Adrenal gland (tissue), 9 donors: ENCODE measurements at regions not wholly inside any gene's neighbourhood (a gene's known extent, or its start where the extent isn't known, plus 50 kb on each side); places are given as distances from the start of the nearest gene placed in this dataset.
A peak's percentile ranks its signal among the peaks of the same experiment; 100 is the strongest.

Experiments used
- DNase-seq, 7 donors: peaks; one replicate each; pipeline ENCODE4 v3.0.0-alpha.2; 2019 to 2020
- H3K27ac ChIP-seq, 5 donors: fragments of 200-600 bp; sonication (generic) in 4 of 5; 1 replicate in 3 of 5; 2 replicates in 2 of 5; pipeline versions ENCODE4 v1.5.1 to v1.8.0; 2016 to 2020; ENCODE audit warnings: mild to moderate bottlenecking in 1 of 5
- H3K27me3 ChIP-seq: fragments of 200-600 bp; 2 replicates; pipeline ENCODE4 v1.8.0; 2021
- H3K36me3 ChIP-seq, 2 donors: fragments of 200-600 bp; replicated peaks in 1 of 2; 1 replicate in 1 of 2; 2 replicates in 1 of 2; pipeline versions ENCODE4 v1.5.1 to v1.8.0; 2018 to 2022
- H3K4me1 ChIP-seq, 2 donors: fragments of 200-600 bp; replicated peaks in 1 of 2; 1 replicate in 1 of 2; 2 replicates in 1 of 2; pipeline versions ENCODE4 v1.5.1 to v1.8.0; 2018 to 2021
- H3K4me3 ChIP-seq, 4 donors: fragments of 200-600 bp; sonication (generic) in 3 of 4; one replicate each; pipeline ENCODE4 v1.5.1; 2016 to 2018
- H3K9me3 ChIP-seq, 3 donors: fragments of 200-600 bp; sonication (generic) in 1 of 3; replicated peaks in 1 of 3; 1 replicate in 2 of 3; 2 replicates in 1 of 3; pipeline versions ENCODE4 v1.5.1 to v1.8.0; 2016 to 2021
- POLR2A ChIP-seq, 2 donors: fragments of 450-650 bp; IDR thresholded peaks; one replicate each; pipeline ENCODE4 v1.6.1; 2017; ENCODE audit warnings: antibody characterized with exemption in 2 of 2, mild to moderate bottlenecking in 2 of 2, moderate library complexity in 1 of 2
- WGBS, 4 donors: extraction: QIAGEN DNeasy Blood & Tissue Kit in 2 of 4; methylation state at CpG; one replicate each; pipeline versions ENCODE4 v1.1.5 to v1.1.7; 2013 to 2017; 5-methylcytosine and 5-hydroxymethylcytosine counted together
- intact Hi-C, 2 donors: fragments of 100-400 bp; cut with DNase I; formaldehyde crosslinking; loops; one replicate each; pipeline versions ENCODE4 v1.14.1 to v1.15.0; 2022 to 2023
- TF ChIP-seq, protein P1 (sequence below), 6 experiments: fragments of 450-650 bp in 4 of 6; fragments of 200-600 bp in 2 of 6; sonication (generic) in 1 of 6; IDR thresholded peaks; 1 replicate in 5 of 6; 2 replicates in 1 of 6; pipeline versions ENCODE4 v1.5.1 to v1.8.0; 2016 to 2021; ENCODE audit warnings: antibody characterized with exemption in 6 of 6, mild to moderate bottlenecking in 2 of 6, moderate library complexity in 1 of 6
- donor health status: healthy with polysubstance abuse.
- donor health status: Bipolar disorder and iron deficiency.
- donor health status: DM: yes; HTN: yes; CAD: no.
- donor health status: DM: no; HTN: no; CAD: no.
- donor health status: DM: no; HTN: no; CAD: no.

DNA sequence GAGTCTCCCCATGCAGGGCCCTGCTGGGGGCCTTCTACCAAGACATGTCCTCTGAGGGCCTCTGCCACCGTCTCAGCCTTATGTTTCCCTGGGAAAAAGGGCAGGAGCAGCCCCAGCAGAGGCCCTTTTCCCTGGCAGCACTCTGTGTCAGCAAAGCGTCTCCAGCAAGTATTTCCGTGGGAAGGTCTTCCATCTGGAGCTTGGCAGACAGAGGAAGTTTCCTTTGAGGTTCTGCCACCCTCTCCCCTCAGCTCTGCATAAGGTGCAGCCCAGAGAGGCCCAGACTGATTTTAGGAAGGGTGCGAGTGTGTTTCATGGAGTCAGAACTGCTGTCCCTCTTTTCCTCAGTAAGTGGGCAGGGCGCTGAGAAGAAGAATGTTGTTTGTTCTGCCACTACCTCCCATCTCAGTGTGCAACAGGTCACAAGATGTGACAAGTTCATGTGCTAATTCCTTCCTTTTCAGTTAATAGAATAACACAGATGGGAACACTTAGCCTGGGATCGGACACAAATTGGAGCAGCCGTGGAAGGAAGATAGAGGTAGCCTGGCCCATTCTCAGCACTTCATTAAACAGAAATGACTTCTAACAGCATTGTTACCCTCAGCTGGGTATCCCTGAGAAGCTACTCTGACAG, 784.4 kb downstream of the MAFB start:
- WGBS, 4 donors: 76 to 93% (median 78%) methylated on average over 6 to 7 of the region's 7 CpGs
- Histone ChIP-seq H3K4me3 (no peak overlapping the region), H3K9me3 (no peaks in the 10 kb centered on the region), H3K27me3 (no peaks in the 10 kb centered on the region), H3K4me1 (peaks cover 6 to 7% of the 10 kb centered on the region in 2 donors), H3K36me3 (no peaks in the 10 kb centered on the region), H3K27ac (peak overlapping the region in 1 of 5 donors; percentile 13)
- DNase-seq: no peak
- TF ChIP-seq, protein P1, sequence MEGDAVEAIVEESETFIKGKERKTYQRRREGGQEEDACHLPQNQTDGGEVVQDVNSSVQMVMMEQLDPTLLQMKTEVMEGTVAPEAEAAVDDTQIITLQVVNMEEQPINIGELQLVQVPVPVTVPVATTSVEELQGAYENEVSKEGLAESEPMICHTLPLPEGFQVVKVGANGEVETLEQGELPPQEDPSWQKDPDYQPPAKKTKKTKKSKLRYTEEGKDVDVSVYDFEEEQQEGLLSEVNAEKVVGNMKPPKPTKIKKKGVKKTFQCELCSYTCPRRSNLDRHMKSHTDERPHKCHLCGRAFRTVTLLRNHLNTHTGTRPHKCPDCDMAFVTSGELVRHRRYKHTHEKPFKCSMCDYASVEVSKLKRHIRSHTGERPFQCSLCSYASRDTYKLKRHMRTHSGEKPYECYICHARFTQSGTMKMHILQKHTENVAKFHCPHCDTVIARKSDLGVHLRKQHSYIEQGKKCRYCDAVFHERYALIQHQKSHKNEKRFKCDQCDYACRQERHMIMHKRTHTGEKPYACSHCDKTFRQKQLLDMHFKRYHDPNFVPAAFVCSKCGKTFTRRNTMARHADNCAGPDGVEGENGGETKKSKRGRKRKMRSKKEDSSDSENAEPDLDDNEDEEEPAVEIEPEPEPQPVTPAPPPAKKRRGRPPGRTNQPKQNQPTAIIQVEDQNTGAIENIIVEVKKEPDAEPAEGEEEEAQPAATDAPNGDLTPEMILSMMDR (IDR thresholded peaks at IDR 0.05): no peak
- no peak for TF ChIP-seq POLR2A (IDR thresholded peaks at IDR 0.05)
- intact Hi-C loops: no loop called here

DNA sequence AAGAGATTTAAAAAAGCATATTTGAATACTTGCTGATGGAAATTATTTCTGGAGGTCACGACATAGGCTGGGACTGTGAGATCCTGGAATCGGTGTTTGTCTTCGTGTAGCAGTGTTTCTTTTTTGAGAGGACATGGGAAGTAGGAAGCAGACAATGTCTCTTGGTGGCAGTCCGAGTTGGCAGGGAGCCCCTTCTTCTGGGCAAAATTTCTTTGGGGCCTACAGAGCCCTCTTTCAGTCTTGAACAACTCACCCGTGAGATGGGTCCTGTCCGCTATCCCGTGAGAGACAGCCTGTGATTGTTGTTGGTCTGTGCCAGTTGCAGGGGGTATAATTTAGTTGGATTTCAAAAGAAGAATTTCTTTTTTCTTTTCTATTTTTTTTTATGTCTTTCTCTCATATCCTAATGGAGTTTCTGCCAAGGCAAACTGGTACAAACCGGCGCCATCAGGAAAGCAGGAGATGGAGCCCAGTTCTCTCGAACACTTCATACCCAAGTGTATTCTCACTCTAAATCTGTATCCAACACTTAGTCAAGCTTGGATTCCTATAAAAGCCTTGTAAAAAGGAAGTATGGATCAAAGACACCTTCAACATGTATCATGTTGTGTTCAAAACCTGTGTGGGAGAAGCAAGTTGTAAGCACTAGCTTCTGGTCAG, 785.1 kb downstream of the MAFB start:
- peaks cover 0 to under 1% of the 10 kb centered on the region in 2 donors for H3K4me1 ChIP-seq
- intact Hi-C loops: no loop called here
- no peak overlapping the region for H3K4me3 ChIP-seq
- no peaks in the 10 kb centered on the region for H3K9me3 ChIP-seq
- H3K27ac ChIP-seq: peak overlapping the region in 1 of 5 donors; percentile 13
- 86 to 89% (median 88%) methylated on average over 10 of the region's 10 CpGs for WGBS, 4 donors
- peak in 1 of 7 donors; percentile 23 for DNase-seq
- H3K36me3 ChIP-seq: no peaks in the 10 kb centered on the region
- no peaks in the 10 kb centered on the region for H3K27me3 ChIP-seq
- TF ChIP-seq POLR2A (IDR thresholded peaks at IDR 0.05): no peak
- TF ChIP-seq, protein P1 (IDR thresholded peaks at IDR 0.05): no peak

DNA sequence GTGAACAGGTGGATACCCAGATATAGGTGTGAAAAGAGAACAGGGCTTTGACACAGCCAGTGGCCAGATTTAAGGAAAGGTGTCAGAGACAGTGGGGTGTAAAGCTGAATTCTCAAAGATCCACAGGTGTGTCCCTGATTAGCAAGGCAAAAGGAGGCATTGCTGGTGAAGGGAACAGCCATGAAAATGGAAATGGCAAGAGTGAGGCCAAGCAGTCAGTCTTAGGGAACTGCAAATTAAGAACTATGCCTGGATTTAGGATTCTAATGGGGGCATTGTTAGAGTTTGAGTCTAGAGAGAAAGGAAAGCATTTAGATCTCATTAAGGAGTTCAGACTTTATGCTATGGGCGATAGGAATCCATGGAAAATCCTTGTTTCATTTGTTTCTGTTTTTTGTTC, 789.2 kb downstream of the MAFB start:
- no peaks in the 10 kb centered on the region for H3K27me3 ChIP-seq
- no peaks in the 10 kb centered on the region for H3K9me3 ChIP-seq
- no peak for DNase-seq
- no peaks in the 10 kb centered on the region for H3K36me3 ChIP-seq
- no peak overlapping the region for H3K4me3 ChIP-seq
- 56 to 100% (median 99%) methylated on average over 1 of the region's 1 CpG for WGBS, 4 donors
- no peak overlapping the region for H3K27ac ChIP-seq
- TF ChIP-seq, protein P1 (IDR thresholded peaks at IDR 0.05): no peak
- TF ChIP-seq POLR2A (IDR thresholded peaks at IDR 0.05): no peak
- intact Hi-C loops: no loop called here
- H3K4me1 ChIP-seq: no peaks in the 10 kb centered on the region

DNA sequence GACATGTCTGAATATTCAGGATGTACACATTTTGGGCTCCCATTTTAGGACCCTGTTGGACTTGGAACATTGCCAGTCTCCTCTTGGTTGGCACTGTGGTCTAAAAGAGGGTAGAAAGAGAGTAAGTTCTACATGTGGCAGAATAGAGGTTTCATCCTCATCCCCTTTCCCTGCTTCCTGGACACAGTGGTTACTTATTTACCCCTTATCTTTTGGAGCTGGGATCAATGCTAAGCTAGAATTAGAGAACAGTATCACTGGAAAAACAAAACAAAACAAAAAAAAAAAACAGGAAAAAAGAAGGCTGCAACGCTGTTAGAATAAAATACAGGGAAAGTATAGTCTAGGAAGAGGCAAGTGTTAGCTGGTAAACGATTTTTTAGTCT, 790.6 kb downstream of the MAFB start:
- 41 to 83% (median 43%) methylated on average over 2 of the region's 2 CpGs for WGBS, 4 donors
- H3K36me3 ChIP-seq: no peaks in the 10 kb centered on the region
- no peak overlapping the region for H3K27ac ChIP-seq
- H3K9me3 ChIP-seq: no peaks in the 10 kb centered on the region
- H3K4me1 ChIP-seq: no peaks in the 10 kb centered on the region
- H3K27me3 ChIP-seq: no peaks in the 10 kb centered on the region
- no peak for DNase-seq
- intact Hi-C loops: no loop called here
- H3K4me3 ChIP-seq: no peak overlapping the region
- TF ChIP-seq, protein P1 (IDR thresholded peaks at IDR 0.05): no peak
- no peak for TF ChIP-seq POLR2A (IDR thresholded peaks at IDR 0.05)
